ENCODE measurements at regions not wholly inside any gene's neighbourhood (a gene's known extent, or its start where the extent isn't known, plus 50 kb on each side); places are given as distances from the start of the nearest gene placed in this dataset.

DNA sequence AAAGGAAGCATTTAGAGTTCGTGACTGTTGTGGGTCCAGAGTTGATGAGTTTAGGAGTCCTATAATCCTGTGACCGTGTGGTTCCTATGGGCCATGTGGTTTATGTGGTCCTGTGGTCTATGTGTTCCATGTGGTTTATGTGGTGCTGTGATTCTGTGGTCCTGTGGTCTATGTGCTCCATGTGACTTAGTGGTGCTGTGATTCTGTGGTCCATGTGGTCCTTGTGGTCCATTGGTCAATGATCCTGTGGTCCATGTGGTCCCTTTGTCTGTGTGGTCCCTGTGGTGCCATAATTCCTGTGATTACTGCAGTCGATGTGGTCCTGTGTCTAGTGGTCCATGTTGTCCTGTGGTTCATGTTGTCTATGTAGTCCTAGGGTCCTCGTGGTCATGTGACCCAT, 167.3 kb downstream of the TMEM18 start:
- H3K4me1 ChIP-seq: no peaks in the 10 kb centered on the region
- no peak overlapping the region for H3K27ac ChIP-seq
- intact Hi-C loops (cut with DNase I; ENCODE audit: low total_unique reads): no loop called here
- DNase-seq: no peak
- H3K9me3 ChIP-seq: no peaks in the 10 kb centered on the region
- TF ChIP-seq, protein P1, sequence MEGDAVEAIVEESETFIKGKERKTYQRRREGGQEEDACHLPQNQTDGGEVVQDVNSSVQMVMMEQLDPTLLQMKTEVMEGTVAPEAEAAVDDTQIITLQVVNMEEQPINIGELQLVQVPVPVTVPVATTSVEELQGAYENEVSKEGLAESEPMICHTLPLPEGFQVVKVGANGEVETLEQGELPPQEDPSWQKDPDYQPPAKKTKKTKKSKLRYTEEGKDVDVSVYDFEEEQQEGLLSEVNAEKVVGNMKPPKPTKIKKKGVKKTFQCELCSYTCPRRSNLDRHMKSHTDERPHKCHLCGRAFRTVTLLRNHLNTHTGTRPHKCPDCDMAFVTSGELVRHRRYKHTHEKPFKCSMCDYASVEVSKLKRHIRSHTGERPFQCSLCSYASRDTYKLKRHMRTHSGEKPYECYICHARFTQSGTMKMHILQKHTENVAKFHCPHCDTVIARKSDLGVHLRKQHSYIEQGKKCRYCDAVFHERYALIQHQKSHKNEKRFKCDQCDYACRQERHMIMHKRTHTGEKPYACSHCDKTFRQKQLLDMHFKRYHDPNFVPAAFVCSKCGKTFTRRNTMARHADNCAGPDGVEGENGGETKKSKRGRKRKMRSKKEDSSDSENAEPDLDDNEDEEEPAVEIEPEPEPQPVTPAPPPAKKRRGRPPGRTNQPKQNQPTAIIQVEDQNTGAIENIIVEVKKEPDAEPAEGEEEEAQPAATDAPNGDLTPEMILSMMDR (IDR thresholded peaks at IDR 0.05): no peak
- no peak for TF ChIP-seq POLR2A (IDR thresholded peaks at IDR 0.05)
- no peaks in the 10 kb centered on the region for H3K36me3 ChIP-seq
- no peaks in the 10 kb centered on the region for H3K27me3 ChIP-seq
- H3K4me3 ChIP-seq: no peak overlapping the region

DNA sequence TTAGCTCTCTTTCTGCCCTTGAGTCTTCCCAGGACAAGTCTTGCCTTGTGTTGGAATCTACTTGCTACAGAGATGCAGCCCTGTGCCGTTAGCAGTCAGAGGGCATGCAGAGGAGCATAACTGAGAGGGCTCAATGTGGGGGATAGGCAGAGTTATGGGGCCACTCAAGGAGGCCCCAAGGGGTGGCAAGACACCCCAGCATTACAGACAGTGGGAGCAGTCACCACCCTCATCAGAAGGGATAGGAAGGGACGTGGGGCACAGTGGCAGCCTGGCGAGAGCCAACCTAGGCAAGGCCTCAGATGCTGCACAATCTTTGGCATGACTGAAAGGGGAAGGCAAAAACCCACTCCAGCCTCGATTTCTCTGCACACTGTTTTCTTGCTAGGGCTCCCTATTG, 169.1 kb downstream of the TMEM18 start:
- H3K27me3 ChIP-seq: no peaks in the 10 kb centered on the region
- H3K9me3 ChIP-seq: no peaks in the 10 kb centered on the region
- H3K36me3 ChIP-seq: no peaks in the 10 kb centered on the region
- TF ChIP-seq, protein P1 (IDR thresholded peaks at IDR 0.05): no peak
- TF ChIP-seq POLR2A (IDR thresholded peaks at IDR 0.05): no peak
- DNase-seq: no peak
- intact Hi-C loops (cut with DNase I; ENCODE audit: low total_unique reads): no loop called here
- H3K27ac ChIP-seq: no peak overlapping the region
- H3K4me1 ChIP-seq: no peaks in the 10 kb centered on the region
- H3K4me3 ChIP-seq: no peak overlapping the region

DNA sequence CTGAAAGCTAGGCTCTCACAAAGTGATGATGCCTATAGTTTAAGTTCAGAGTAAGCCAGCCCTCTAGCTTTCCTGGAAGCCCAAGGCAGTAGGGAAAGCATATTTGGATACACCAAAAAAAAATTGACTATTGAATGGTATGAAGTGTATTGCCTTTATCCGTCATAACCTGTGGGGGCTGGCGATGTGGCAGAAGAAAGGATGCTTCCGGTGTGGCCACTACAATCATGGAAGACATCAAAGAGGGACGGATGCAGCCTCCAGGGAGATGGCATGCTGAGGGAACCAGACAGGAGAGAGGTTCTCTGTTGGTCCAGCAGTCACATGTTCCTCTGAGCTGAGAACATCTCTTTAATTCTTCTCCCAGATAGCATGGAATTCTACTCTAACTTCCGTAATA, 170.3 kb downstream of the TMEM18 start:
- H3K9me3 ChIP-seq: no peaks in the 10 kb centered on the region
- TF ChIP-seq POLR2A (IDR thresholded peaks at IDR 0.05): no peak
- TF ChIP-seq, protein P1 (IDR thresholded peaks at IDR 0.05): no peak
- no peaks in the 10 kb centered on the region for H3K27me3 ChIP-seq
- no peak for DNase-seq
- H3K4me1 ChIP-seq: no peaks in the 10 kb centered on the region
- H3K27ac ChIP-seq: no peak overlapping the region
- no peaks in the 10 kb centered on the region for H3K36me3 ChIP-seq
- intact Hi-C loops (cut with DNase I; ENCODE audit: low total_unique reads): no loop called here
- no peak overlapping the region for H3K4me3 ChIP-seq

DNA sequence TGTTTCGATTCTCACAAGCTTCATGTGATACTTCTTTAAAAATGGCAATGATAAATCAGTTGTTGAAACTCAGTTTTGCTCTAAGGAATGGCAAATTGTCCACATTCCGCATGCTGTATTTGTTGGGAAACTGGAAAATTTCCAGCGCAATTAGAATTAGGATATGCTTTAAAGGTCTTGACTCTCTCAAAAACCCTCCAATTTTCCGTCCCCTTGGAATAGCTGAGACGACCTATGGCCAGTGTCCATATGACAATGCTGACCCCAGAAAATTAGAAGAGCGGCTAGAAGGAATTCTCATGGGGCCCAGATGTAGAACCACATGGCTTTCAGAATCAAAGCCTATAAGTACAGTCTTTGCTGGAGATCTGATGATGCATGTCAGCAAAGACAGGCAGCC, 170.8 kb downstream of the TMEM18 start:
- intact Hi-C loops (cut with DNase I; ENCODE audit: low total_unique reads): no loop called here

DNA sequence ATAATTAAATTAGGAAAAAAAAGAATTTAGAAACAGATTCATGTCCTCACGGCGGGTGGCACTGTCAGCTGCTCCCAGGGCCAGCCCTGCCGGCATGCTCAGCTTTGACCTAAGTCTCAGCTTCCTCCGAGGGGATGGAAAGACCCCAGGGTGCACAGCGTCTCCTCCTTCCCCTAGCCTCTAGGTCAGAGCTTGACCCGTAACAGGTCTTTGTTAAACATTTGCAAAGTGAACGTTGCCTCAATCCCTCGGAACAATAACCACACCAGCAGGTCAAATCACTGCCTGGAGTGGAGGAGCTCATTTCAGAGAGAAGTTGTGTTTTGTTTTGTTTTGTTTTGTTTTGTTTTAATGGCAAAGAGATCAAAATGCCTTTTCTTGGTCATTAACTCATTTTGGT, 171.3 kb downstream of the TMEM18 start:
- intact Hi-C loops (cut with DNase I; ENCODE audit: low total_unique reads): no loop called here
- no peaks in the 10 kb centered on the region for H3K27me3 ChIP-seq

More for the DNA sequence above, 170.8 kb downstream of the TMEM18 start:
- no peak for DNase-seq
- Histone ChIP-seq H3K27me3 (no peaks in the 10 kb centered on the region), H3K27ac (no peak overlapping the region), H3K9me3 (no peaks in the 10 kb centered on the region), H3K4me1 (no peaks in the 10 kb centered on the region), H3K4me3 (no peak overlapping the region), H3K36me3 (no peaks in the 10 kb centered on the region)
- no peak for TF ChIP-seq POLR2A (IDR thresholded peaks at IDR 0.05)
- TF ChIP-seq, protein P1 (IDR thresholded peaks at IDR 0.05): no peak

More for the DNA sequence above, 171.3 kb downstream of the TMEM18 start:
- Histone ChIP-seq H3K4me3 (no peak overlapping the region), H3K27ac (no peak overlapping the region), H3K9me3 (no peaks in the 10 kb centered on the region), H3K36me3 (no peaks in the 10 kb centered on the region), H3K4me1 (no peaks in the 10 kb centered on the region)
- TF ChIP-seq, protein P1 (IDR thresholded peaks at IDR 0.05): no peak
- TF ChIP-seq POLR2A (IDR thresholded peaks at IDR 0.05): no peak
- no peak for DNase-seq
